ENCODE measurements at regions not wholly inside any gene's neighbourhood (a gene's known extent, or its start where the extent isn't known, plus 50 kb on each side); places are given as distances from the start of the nearest gene placed in this dataset.

DNA sequence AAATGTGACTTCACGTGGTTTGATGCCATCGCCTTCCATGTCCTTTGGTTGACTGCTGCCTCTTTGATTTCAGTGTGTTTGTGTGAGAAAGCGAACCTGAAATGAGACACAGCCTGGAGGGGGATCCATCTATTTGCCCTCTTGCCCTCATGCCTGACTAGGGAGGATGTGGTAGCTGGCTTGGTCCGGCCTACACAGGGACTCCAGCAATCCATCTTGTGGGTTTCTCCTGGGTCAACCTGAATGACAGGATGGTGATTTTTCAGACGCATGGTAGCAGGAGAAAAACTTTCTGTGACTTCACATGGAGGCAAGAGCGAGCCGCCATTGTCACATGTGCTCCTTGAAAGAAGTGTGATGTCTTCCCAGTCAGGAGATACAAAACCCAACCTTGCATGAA, 117.9 kb upstream of the DNAH14 start:
- Histone ChIP-seq H3K27me3 (no peaks in the 10 kb centered on the region), H3K27ac (no peak overlapping the region), H3K9me3 (no peaks in the 10 kb centered on the region), H3K36me3 (no peaks in the 10 kb centered on the region), H3K4me1 (no peaks in the 10 kb centered on the region), H3K4me3 (no peak overlapping the region)
- intact Hi-C loops (cut with DNase I; ENCODE audit: low total_unique reads), result no loop called here
- DNase-seq, result no peak
- TF ChIP-seq, protein P1, sequence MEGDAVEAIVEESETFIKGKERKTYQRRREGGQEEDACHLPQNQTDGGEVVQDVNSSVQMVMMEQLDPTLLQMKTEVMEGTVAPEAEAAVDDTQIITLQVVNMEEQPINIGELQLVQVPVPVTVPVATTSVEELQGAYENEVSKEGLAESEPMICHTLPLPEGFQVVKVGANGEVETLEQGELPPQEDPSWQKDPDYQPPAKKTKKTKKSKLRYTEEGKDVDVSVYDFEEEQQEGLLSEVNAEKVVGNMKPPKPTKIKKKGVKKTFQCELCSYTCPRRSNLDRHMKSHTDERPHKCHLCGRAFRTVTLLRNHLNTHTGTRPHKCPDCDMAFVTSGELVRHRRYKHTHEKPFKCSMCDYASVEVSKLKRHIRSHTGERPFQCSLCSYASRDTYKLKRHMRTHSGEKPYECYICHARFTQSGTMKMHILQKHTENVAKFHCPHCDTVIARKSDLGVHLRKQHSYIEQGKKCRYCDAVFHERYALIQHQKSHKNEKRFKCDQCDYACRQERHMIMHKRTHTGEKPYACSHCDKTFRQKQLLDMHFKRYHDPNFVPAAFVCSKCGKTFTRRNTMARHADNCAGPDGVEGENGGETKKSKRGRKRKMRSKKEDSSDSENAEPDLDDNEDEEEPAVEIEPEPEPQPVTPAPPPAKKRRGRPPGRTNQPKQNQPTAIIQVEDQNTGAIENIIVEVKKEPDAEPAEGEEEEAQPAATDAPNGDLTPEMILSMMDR (IDR thresholded peaks at IDR 0.05), result no peak
- no peak for TF ChIP-seq POLR2A (IDR thresholded peaks at IDR 0.05)

DNA sequence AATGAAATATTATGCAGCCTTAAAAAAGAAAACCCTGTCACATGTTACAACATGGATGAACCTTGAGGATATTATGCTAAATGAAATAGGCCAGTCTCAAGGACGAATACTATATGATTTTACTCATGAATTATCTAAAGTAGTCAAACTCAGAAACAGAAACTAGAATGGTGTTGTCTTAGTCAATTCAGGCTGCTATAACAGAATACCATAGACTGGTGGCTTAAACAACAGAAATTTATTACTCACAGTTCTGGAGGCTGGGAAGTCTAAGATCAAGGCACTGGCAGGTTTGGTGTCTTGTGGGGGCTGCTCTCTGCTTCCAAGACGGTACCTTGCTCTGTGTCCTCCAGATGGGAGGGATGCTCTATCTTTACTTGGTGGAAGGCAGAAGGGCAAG, 113.8 kb upstream of the DNAH14 start:
- no peaks in the 10 kb centered on the region for H3K27me3 ChIP-seq
- no peaks in the 10 kb centered on the region for H3K36me3 ChIP-seq
- H3K9me3 ChIP-seq, result no peaks in the 10 kb centered on the region
- no peak overlapping the region for H3K27ac ChIP-seq
- intact Hi-C loops (cut with DNase I; ENCODE audit: low total_unique reads), result no loop called here
- no peak overlapping the region for H3K4me3 ChIP-seq
- no peaks in the 10 kb centered on the region for H3K4me1 ChIP-seq
- TF ChIP-seq, protein P1 (IDR thresholded peaks at IDR 0.05), result no peak
- no peak for TF ChIP-seq POLR2A (IDR thresholded peaks at IDR 0.05)
- no peak for DNase-seq

DNA sequence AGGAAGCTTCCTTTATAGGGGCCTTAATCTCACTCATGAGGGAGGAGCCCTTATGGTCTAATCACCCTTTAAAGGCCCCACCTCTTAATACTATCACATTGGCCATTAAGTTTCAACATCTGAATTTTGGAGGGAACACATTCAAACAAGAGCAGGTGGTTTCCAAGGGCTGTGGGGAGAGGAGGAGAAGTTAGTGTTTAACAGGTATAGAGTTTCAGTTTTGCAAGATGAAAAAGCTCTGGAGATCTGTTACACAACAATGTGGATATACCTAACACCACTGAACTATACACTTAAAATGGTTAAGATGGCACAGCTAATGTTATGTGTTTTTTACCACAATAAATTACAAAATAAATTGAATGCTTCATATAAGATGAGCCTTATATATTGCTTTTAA, 113.4 kb upstream of the DNAH14 start:
- no peaks in the 10 kb centered on the region for H3K4me1 ChIP-seq
- intact Hi-C loops (cut with DNase I; ENCODE audit: low total_unique reads), result no loop called here
- no peak overlapping the region for H3K27ac ChIP-seq
- H3K36me3 ChIP-seq, result no peaks in the 10 kb centered on the region
- DNase-seq, result no peak
- TF ChIP-seq, protein P1 (IDR thresholded peaks at IDR 0.05), result no peak
- TF ChIP-seq POLR2A (IDR thresholded peaks at IDR 0.05), result no peak
- H3K27me3 ChIP-seq, result no peaks in the 10 kb centered on the region
- no peaks in the 10 kb centered on the region for H3K9me3 ChIP-seq
- H3K4me3 ChIP-seq, result no peak overlapping the region

DNA sequence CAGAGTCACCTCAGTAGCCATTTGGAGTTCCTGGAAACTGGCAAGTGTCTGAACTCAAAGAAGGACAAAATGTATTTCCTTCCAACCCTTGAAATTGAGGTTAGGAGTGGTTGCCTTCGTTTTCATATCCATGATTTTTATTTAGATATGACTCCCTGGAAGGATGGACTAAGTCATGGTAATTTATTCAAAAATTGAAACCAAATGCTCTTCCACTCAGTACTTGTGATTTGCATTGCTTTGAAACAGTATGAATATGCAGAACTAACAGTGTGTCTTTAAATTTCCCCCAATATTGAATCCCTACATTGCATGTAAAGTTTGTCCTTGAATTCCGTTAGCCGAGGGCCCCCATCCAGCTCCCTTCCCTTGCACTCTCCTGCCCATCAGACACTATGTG, 112.1 kb upstream of the DNAH14 start:
- TF ChIP-seq, protein P1 (IDR thresholded peaks at IDR 0.05), result no peak
- intact Hi-C loops (cut with DNase I; ENCODE audit: low total_unique reads), result no loop called here
- Histone ChIP-seq H3K4me1 (no peaks in the 10 kb centered on the region), H3K4me3 (no peak overlapping the region), H3K27me3 (no peaks in the 10 kb centered on the region), H3K36me3 (no peaks in the 10 kb centered on the region), H3K27ac (no peak overlapping the region), H3K9me3 (no peaks in the 10 kb centered on the region)
- DNase-seq, result no peak

DNA sequence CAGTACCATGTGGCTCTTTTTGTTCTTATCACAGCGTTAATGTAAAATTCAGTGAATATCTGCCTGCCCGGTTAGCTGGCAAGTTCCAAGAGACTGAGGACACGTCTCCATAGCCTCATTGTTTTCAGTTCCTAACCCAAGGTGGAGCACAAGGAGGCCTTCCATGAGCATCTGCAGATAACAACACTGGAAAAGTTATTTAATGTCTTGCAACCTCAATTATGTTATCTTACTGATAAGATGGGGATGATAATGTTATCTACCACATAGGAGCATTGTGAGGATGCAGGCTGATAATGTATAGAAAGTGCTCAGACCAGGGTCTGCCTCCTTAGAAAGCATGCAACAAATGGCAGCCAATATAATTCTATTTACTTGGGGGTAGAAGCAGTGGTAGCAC, 109.6 kb upstream of the DNAH14 start:
- Histone ChIP-seq H3K27ac (no peak overlapping the region), H3K27me3 (no peaks in the 10 kb centered on the region), H3K4me1 (no peaks in the 10 kb centered on the region), H3K4me3 (no peak overlapping the region), H3K36me3 (no peaks in the 10 kb centered on the region), H3K9me3 (no peaks in the 10 kb centered on the region)
- intact Hi-C loops (cut with DNase I; ENCODE audit: low total_unique reads), result no loop called here
- TF ChIP-seq, protein P1 (IDR thresholded peaks at IDR 0.05), result no peak
- no peak for TF ChIP-seq POLR2A (IDR thresholded peaks at IDR 0.05)
- no peak for DNase-seq

Measured in uterus (tissue), 3 donors.